Endodermal cell (in vitro differentiated cells): ENCODE measurements at regions not wholly inside any gene's neighbourhood (a gene's known extent, or its start where the extent isn't known, plus 50 kb on each side); places are given as distances from the start of the nearest gene placed in this dataset.

Experiments used
- DNase-seq: peaks from one replicate; pipeline ENCODE4 v3.0.0-alpha.2; 2017
- H3K27ac ChIP-seq: 2 replicates; pipeline ENCODE4 v1.5.1; 2013; ENCODE audit warnings: mild to moderate bottlenecking, low read depth, low read length, moderate library complexity
- H3K27me3 ChIP-seq: 2 replicates; pipeline ENCODE4 v1.6.1; 2013; ENCODE audit warnings: mild to moderate bottlenecking, low read length, moderate library complexity; ENCODE audit not compliant: insufficient read depth, control insufficient read depth, poor library complexity, severe bottlenecking
- H3K36me3 ChIP-seq: 2 replicates; pipeline ENCODE4 v1.7.0; 2013; ENCODE audit warnings: mild to moderate bottlenecking, low read length, moderate library complexity; ENCODE audit not compliant: control insufficient read depth, insufficient read depth
- H3K4me1 ChIP-seq: one replicate; pipeline ENCODE4 v1.7.0; 2013; ENCODE audit warnings: low read length; ENCODE audit not compliant: control insufficient read depth, insufficient read depth
- H3K4me3 ChIP-seq: 2 replicates; pipeline ENCODE4 v1.5.1; 2013; ENCODE audit warnings: mild to moderate bottlenecking, low read length, moderate library complexity
- H3K9ac ChIP-seq: 2 replicates; pipeline ENCODE4 v1.6.1; 2013; ENCODE audit warnings: mild to moderate bottlenecking, low read length, moderate library complexity; ENCODE audit not compliant: poor library complexity, severe bottlenecking; ENCODE audit errors: extremely low read depth
- H3K9me3 ChIP-seq: 2 replicates; pipeline ENCODE4 v1.6.1; 2013; ENCODE audit warnings: mild to moderate bottlenecking, low read length, moderate library complexity; ENCODE audit not compliant: control insufficient read depth
- H3K27ac Mint-ChIP-seq: 2 replicates; pipeline ENCODE4 v1.8.0; 2020; ENCODE audit warnings: mixed read lengths
- H3K27me3 Mint-ChIP-seq: 2 replicates; pipeline ENCODE4 v1.8.0; 2021; ENCODE audit warnings: mild to moderate bottlenecking, mixed read lengths; ENCODE audit not compliant: insufficient read depth
- H3K36me3 Mint-ChIP-seq: 2 replicates; pipeline ENCODE4 v1.8.0; 2020; ENCODE audit warnings: low read depth, mixed read lengths
- H3K4me1 Mint-ChIP-seq: 2 replicates; pipeline ENCODE4 v1.8.0; 2020; ENCODE audit warnings: mixed read lengths
- H3K4me3 Mint-ChIP-seq: 2 replicates; pipeline ENCODE4 v1.8.0; 2020; ENCODE audit warnings: mild to moderate bottlenecking, moderate library complexity, mixed read lengths
- H3K9me3 Mint-ChIP-seq: 2 replicates; pipeline ENCODE4 v1.8.0; 2020; ENCODE audit warnings: mild to moderate bottlenecking, mixed read lengths
- CTCF ChIP-seq: fragments of 200-600 bp; sonication (generic); conservative IDR thresholded peaks from 2 replicates; pipeline ENCODE4 v1.5.0; 2021; ENCODE audit warnings: antibody characterized with exemption, mild to moderate bottlenecking
- WGBS, 2 experiments: methylation state at CpG; one replicate each; pipeline versions ENCODE4 v1.1.5 to v1.1.7; 2013; ENCODE audit warnings: missing lambda C conversion rate in 2 of 2, mixed read lengths in 1 of 2; ENCODE audit not compliant: insufficient coverage in 1 of 2, insufficient read length in 1 of 2; 5-methylcytosine and 5-hydroxymethylcytosine counted together

- TF ChIP-seq CTCF: no peak
- Mint-ChIP-seq H3K27me3 (no peaks in the 10 kb centered on the region), H3K4me3 (no peak overlapping the region), H3K9me3 (peaks cover 4% of the 10 kb centered on the region), H3K36me3 (no peaks in the 10 kb centered on the region), H3K27ac (no peak overlapping the region), H3K4me1 (no peaks in the 10 kb centered on the region)
- peaks cover 5% of the 10 kb centered on the region for H3K9me3 ChIP-seq
- no peak overlapping the region for H3K27ac ChIP-seq
- no peak for DNase-seq
- H3K4me3 ChIP-seq: no peak overlapping the region
- H3K27me3 ChIP-seq: no peaks in the 10 kb centered on the region
- WGBS, 2 experiments: no CpG with 5 or more reads among the region's 3 CpGs
- no peaks in the 10 kb centered on the region for H3K36me3 ChIP-seq
- H3K4me1 ChIP-seq: no peaks in the 10 kb centered on the region
- H3K9ac ChIP-seq: no peak overlapping the region
These were observed 657.9 kb downstream of the SLITRK5 start for GRCh38 chr13:88329066-88329465.

- Histone ChIP-seq H3K9me3 (no peaks in the 10 kb centered on the region), H3K27ac (no peak overlapping the region), H3K4me3 (no peak overlapping the region), H3K9ac (no peak overlapping the region), H3K4me1 (no peaks in the 10 kb centered on the region), H3K27me3 (no peaks in the 10 kb centered on the region), H3K36me3 (no peaks in the 10 kb centered on the region)
- Mint-ChIP-seq H3K27me3 (no peaks in the 10 kb centered on the region), H3K27ac (no peak overlapping the region), H3K4me3 (no peak overlapping the region), H3K4me1 (no peaks in the 10 kb centered on the region), H3K36me3 (no peaks in the 10 kb centered on the region), H3K9me3 (peaks cover 5% of the 10 kb centered on the region)
- WGBS, 2 experiments: 90 to 92% methylated on average over 8 of the region's 8 CpGs
- DNase-seq: no peak
- TF ChIP-seq CTCF: no peak
These were observed 668.1 kb downstream of the SLITRK5 start for GRCh38 chr13:88339271-88339741.

- no peaks in the 10 kb centered on the region for H3K27me3 ChIP-seq
- no peak overlapping the region for H3K4me3 ChIP-seq
- no peak overlapping the region for H3K4me3 Mint-ChIP-seq
- 94 to 95% methylated on average over 7 to 49 of the region's 59 CpGs for WGBS, 2 experiments
- H3K4me1 Mint-ChIP-seq: no peaks in the 10 kb centered on the region
- H3K4me1 ChIP-seq: no peaks in the 10 kb centered on the region
- peaks cover 11% of the 10 kb centered on the region for H3K9me3 Mint-ChIP-seq
- no peaks in the 10 kb centered on the region for H3K36me3 Mint-ChIP-seq
- H3K27ac ChIP-seq: no peak overlapping the region
- H3K9ac ChIP-seq: no peak overlapping the region
- no peak for DNase-seq
- no peaks in the 10 kb centered on the region for H3K27me3 Mint-ChIP-seq
- no peaks in the 10 kb centered on the region for H3K36me3 ChIP-seq
- no peak for TF ChIP-seq CTCF
- H3K9me3 ChIP-seq: no peaks in the 10 kb centered on the region
- H3K27ac Mint-ChIP-seq: no peak overlapping the region
These were observed 674.1 kb downstream of the SLITRK5 start for GRCh38 chr13:88345171-88345847.
